Mesodermal cell (in vitro differentiated cells): ENCODE measurements at regions not wholly inside any gene's neighbourhood (a gene's known extent, or its start where the extent isn't known, plus 50 kb on each side); places are given as distances from the start of the nearest gene placed in this dataset.

ENCODE experiments used
- H3K27ac ChIP-seq: 2 replicates; pipeline ENCODE4 v1.7.0; 2013; ENCODE audit warnings: mild to moderate bottlenecking, low read depth, low read length, moderate library complexity; ENCODE audit not compliant: severe bottlenecking
- H3K36me3 ChIP-seq: 2 replicates; pipeline ENCODE4 v1.7.1; 2013; ENCODE audit warnings: mild to moderate bottlenecking, low read length, moderate library complexity; ENCODE audit not compliant: control insufficient read depth, insufficient read depth
- H3K4me1 ChIP-seq: one replicate; pipeline ENCODE4 v1.7.1; 2013; ENCODE audit warnings: mild to moderate bottlenecking, low read length; ENCODE audit not compliant: insufficient read depth, control insufficient read depth, poor library complexity, severe bottlenecking
- H3K4me3 ChIP-seq: 2 replicates; pipeline ENCODE4 v1.7.0; 2013; ENCODE audit warnings: low read length, control low read depth, mild to moderate bottlenecking; ENCODE audit not compliant: insufficient read depth, poor library complexity, severe bottlenecking; ENCODE audit errors: extremely low read depth
- H3K9me3 ChIP-seq: 2 replicates; pipeline ENCODE4 v1.7.1; 2013; ENCODE audit warnings: mild to moderate bottlenecking, low read length, moderate library complexity; ENCODE audit not compliant: control insufficient read depth
- WGBS, 2 experiments: methylation state at CpG; one replicate each; pipeline ENCODE4 v1.1.5; 2013; ENCODE audit warnings: missing lambda C conversion rate in 2 of 2; ENCODE audit not compliant: insufficient coverage in 2 of 2; 5-methylcytosine and 5-hydroxymethylcytosine counted together

DNA sequence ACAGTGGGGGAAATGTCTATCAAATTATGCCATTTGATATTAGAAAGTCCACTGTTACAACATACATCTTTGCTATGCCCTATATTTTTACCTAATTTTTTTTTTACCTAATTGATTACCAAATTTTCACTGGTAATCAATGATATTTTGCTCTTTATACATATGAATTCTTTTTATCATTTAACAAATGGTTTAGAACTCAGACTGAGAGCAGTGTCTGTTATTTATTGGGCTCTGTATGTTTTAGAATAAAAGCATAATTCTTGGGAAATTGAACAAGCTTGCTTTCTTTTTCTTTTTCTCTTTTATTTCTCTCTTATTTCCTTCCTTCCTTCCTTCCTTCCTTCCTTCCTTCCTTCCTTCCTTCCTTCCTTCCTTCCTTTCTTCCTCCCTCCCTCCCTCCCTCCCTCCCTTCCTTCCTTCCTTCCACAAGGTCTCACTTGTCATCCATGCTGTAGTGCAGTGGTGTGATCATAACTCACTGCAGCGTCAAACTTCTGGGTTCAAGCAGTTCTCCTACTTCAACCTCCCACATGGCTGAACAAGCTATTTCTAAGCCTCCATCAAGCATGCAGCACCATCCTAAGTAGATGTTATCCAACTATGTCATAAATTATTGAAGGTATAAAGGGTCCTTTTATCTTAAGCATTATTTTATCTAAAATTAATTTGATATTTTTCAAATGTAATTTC is 911.7 kb upstream of the CITED2 start:
- no peaks in the 10 kb centered on the region for H3K4me1 ChIP-seq
- 100% methylated on average over 1 of the region's 1 CpG; no CpG with 5 or more reads in 1 of the 2 experiments for WGBS, 2 experiments

DNA sequence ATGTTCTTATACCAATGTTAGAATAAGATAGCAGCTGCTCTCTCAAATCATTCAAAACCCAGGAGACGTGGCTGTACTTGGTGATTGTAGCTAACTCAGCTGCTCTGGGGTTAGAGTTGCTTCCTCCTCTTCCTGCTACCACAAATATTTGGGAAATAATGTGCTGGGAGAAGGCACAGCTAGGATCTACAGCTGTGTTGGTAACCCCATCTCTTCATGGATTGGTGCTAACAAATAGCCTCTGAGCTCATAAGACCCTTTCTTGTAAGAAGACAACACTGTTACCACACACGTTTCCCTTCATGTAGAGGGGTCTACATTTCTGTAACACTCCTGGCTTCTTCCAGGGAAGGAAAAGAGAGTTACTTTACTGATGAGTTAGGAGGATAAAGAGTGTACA is 911.0 kb upstream of the CITED2 start:
- H3K4me3 ChIP-seq = no peak overlapping the region
- WGBS, 2 experiments = no CpG with 5 or more reads among the region's 2 CpGs
- H3K27ac ChIP-seq = no peak overlapping the region
- no peaks in the 10 kb centered on the region for H3K4me1 ChIP-seq
- H3K9me3 ChIP-seq = no peaks in the 10 kb centered on the region
- no peaks in the 10 kb centered on the region for H3K36me3 ChIP-seq

More for the DNA sequence above, 911.7 kb upstream of the CITED2 start:
- Histone ChIP-seq H3K4me3 (no peak overlapping the region), H3K9me3 (no peaks in the 10 kb centered on the region), H3K27ac (no peak overlapping the region), H3K36me3 (no peaks in the 10 kb centered on the region)

DNA sequence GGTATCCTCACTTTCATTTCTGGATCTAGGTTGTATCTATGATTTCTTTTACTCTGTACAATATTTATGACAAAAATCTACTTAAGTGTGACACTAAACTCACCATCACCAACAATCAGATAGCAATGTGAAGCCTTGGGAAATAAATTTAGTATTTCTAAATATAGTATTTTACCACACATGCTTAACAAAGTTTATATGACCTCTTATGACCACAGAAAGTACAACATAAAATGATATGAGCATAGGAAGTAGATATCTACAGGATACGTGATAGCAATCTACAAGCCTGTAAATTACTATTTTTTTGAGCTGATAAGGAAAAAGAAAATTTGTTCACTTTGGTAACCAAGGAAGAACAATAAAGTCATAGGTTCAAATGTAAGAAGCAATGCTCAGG is 910.4 kb upstream of the CITED2 start:
- Histone ChIP-seq H3K4me3 (no peak overlapping the region), H3K27ac (no peak overlapping the region), H3K9me3 (no peaks in the 10 kb centered on the region), H3K36me3 (no peaks in the 10 kb centered on the region), H3K4me1 (no peaks in the 10 kb centered on the region)
- WGBS, 2 experiments = 80% methylated on average over 1 of the region's 1 CpG; no CpG with 5 or more reads in 1 of the 2 experiments

DNA sequence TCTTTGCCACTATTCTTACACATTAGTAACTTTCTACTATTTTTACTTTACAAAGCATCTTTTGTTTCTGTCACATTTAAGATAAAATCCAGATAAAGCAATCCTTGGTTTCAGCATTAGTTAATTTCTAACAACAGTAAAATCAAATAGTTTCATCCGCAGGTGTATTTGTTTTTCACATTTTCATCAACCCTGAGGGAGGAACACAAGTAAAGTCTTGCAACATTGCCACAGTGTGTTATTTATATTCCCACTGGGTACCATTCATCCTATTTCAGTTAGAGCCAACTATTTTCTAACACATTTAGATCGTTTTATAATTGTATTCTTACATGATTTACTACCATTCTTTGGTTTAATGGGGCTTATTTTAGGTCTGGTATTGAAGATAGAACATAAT is 908.7 kb upstream of the CITED2 start:
- H3K36me3 ChIP-seq = no peaks in the 10 kb centered on the region
- H3K9me3 ChIP-seq = no peaks in the 10 kb centered on the region
- H3K27ac ChIP-seq = no peak overlapping the region
- WGBS, 2 experiments = 88% methylated on average over 1 of the region's 2 CpGs; no CpG with 5 or more reads in 1 of the 2 experiments
- H3K4me3 ChIP-seq = no peak overlapping the region
- no peaks in the 10 kb centered on the region for H3K4me1 ChIP-seq

DNA sequence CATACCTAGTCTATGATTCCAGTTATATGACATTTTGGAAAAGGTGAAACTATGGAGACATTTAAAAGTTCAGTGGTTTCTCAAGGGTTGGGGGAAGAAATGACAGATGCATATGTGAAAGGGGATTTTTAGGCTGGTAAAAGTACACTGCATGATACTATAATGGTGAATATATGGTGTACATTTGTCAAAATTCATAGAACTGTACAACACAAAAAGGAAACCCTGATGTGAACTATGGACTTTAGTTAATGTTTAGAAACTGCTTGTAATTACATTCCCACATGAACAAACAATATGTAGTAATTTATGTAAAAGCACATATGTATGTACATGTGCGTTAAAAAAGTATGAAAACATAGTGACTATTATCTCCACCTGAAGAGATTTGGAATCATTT is 907.3 kb upstream of the CITED2 start:
- Histone ChIP-seq H3K4me3 (no peak overlapping the region), H3K36me3 (no peaks in the 10 kb centered on the region), H3K27ac (no peak overlapping the region), H3K9me3 (no peaks in the 10 kb centered on the region), H3K4me1 (no peaks in the 10 kb centered on the region)
- no CpG with 5 or more reads among the region's 1 CpG for WGBS, 2 experiments

DNA sequence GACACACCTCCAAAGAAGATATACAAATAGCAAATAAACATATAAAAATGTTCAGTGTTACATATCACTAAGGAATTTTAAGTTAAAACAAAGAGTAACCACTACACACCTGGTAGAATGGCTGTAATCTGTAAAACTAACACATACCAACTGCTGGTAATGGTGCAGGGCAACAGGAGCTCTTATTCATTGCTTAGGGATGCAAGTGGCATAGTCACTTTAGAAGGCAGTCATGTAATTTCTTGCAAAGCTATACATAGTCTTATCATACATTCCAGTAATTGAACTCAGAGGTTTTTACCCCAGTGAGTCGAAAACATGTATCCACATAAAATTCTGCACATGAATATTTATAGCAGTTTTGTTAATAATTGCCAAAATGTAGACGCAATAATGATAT is 906.8 kb upstream of the CITED2 start:
- Histone ChIP-seq H3K36me3 (no peaks in the 10 kb centered on the region), H3K27ac (no peak overlapping the region), H3K9me3 (no peaks in the 10 kb centered on the region), H3K4me3 (no peak overlapping the region), H3K4me1 (no peaks in the 10 kb centered on the region)
- WGBS, 2 experiments = no CpG with 5 or more reads among the region's 2 CpGs

GRCh38 chr6:140276719-140277118 is 902.3 kb upstream of the CITED2 start:
- no peak overlapping the region for H3K27ac ChIP-seq
- H3K36me3 ChIP-seq = no peaks in the 10 kb centered on the region
- H3K4me3 ChIP-seq = no peak overlapping the region
- no CpG with 5 or more reads among the region's 1 CpG for WGBS, 2 experiments
- H3K9me3 ChIP-seq = no peaks in the 10 kb centered on the region
- no peaks in the 10 kb centered on the region for H3K4me1 ChIP-seq

DNA sequence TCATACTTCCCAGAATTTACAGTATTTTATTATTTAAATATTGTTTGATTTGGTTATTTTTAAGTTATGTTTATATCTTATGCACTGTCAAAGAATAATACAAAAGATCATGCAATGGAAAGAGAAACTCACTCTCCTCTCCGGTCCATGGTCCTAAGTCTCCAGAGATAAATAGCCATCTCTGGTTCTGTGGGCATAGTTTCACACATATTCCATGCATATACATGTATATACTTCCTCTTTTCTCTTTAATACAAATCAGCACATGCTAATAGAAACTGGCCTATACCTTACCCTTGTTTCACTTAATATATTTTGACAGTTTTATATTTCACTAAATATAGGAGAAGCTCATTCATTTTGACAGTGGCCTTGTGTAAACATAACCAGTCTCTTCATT is 901.7 kb upstream of the CITED2 start:
- WGBS, 2 experiments = 67 to 100% methylated on average over 1 of the region's 1 CpG
- Histone ChIP-seq H3K36me3 (no peaks in the 10 kb centered on the region), H3K9me3 (no peaks in the 10 kb centered on the region), H3K4me3 (no peak overlapping the region), H3K4me1 (no peaks in the 10 kb centered on the region), H3K27ac (no peak overlapping the region)

- H3K27ac ChIP-seq = no peak overlapping the region
- H3K4me3 ChIP-seq = no peak overlapping the region
- no peaks in the 10 kb centered on the region for H3K36me3 ChIP-seq
- no peaks in the 10 kb centered on the region for H3K4me1 ChIP-seq
- H3K9me3 ChIP-seq = no peaks in the 10 kb centered on the region
These were observed 901.3 kb upstream of the CITED2 start for GRCh38 chr6:140275725-140276124.

DNA sequence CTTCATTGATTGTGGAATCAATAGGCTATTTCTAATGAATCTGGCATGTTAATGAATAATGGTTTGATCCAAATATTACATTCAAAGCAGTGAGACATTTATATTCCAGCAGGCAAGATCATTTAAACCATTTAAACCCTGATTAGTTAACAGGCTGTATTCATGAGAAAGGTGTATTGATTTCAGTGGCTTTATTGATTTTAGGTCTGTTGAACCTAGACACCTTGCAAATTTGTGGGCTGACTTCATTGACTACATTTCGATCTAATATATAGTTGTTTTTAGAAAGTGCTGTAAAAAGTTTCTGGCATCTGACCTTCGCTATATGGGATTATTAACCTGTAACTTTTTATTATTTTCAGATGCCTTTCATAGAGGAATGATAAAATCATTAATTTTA is 900.1 kb upstream of the CITED2 start:
- Histone ChIP-seq H3K36me3 (no peaks in the 10 kb centered on the region), H3K27ac (no peak overlapping the region), H3K9me3 (no peaks in the 10 kb centered on the region), H3K4me1 (no peaks in the 10 kb centered on the region), H3K4me3 (no peak overlapping the region)
- no CpG with 5 or more reads among the region's 2 CpGs for WGBS, 2 experiments

- Histone ChIP-seq H3K27ac (no peak overlapping the region), H3K9me3 (no peaks in the 10 kb centered on the region), H3K36me3 (no peaks in the 10 kb centered on the region), H3K4me3 (no peak overlapping the region), H3K4me1 (no peaks in the 10 kb centered on the region)
- no CpG with 5 or more reads among the region's 2 CpGs for WGBS, 2 experiments
These were observed 897.4 kb upstream of the CITED2 start for GRCh38 chr6:140271759-140272377.
